Nephron progenitor cell (in vitro differentiated cells): ENCODE measurements at regions not wholly inside any gene's neighbourhood (a gene's known extent, or its start where the extent isn't known, plus 50 kb on each side); places are given as distances from the start of the nearest gene placed in this dataset.

Source experiments
- DNase-seq: peaks from one replicate; pipeline ENCODE4 v3.0.0; 2021
- H3K27ac Mint-ChIP-seq: 2 replicates; pipeline ENCODE4 v1.8.0; 2021; ENCODE audit warnings: mild to moderate bottlenecking, moderate library complexity, mixed read lengths
- H3K27me3 Mint-ChIP-seq: 2 replicates; pipeline ENCODE4 v1.8.0; 2021; ENCODE audit warnings: mild to moderate bottlenecking, low read depth, mixed read lengths; ENCODE audit not compliant: poor library complexity
- H3K36me3 Mint-ChIP-seq: 2 replicates; pipeline ENCODE4 v1.8.0; 2021; ENCODE audit warnings: low read depth, mixed read lengths
- H3K4me1 Mint-ChIP-seq: 2 replicates; pipeline ENCODE4 v1.8.0; 2021; ENCODE audit warnings: mixed read lengths
- H3K4me3 Mint-ChIP-seq: 2 replicates; pipeline ENCODE4 v1.8.0; 2021; ENCODE audit warnings: mild to moderate bottlenecking, moderate library complexity, mixed read lengths
- H3K9me3 Mint-ChIP-seq: 2 replicates; pipeline ENCODE4 v1.8.0; 2021; ENCODE audit warnings: mild to moderate bottlenecking, moderate library complexity, mixed read lengths
- TF ChIP-seq, protein P1 (sequence below): fragments of 200-600 bp; sonication (generic); IDR thresholded peaks from 2 replicates; pipeline ENCODE4 v1.5.0; 2021; ENCODE audit warnings: antibody characterized with exemption

DNA sequence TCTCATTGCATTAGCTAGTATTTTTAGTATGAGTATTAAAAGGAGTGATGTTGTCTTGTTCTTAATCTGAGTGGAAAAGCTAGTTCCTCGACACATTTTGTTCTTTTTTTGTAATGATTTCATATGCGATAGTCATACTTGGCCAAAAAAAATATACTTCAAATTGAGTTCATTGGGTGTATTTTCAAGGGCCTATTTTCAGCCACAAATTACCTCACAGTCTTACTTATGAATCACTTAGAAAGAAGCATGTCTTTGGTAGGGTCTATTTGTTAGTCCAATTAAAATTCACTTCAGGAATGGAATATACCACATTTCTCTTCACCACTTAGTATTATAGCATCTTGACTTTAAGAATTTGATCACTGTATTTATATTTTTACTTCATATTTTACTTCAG is 337.2 kb downstream of the CDH11 start:
- DNase-seq, result no peak
- Mint-ChIP-seq H3K4me1 (no peaks in the 10 kb centered on the region), H3K9me3 (no peaks in the 10 kb centered on the region), H3K36me3 (no peaks in the 10 kb centered on the region), H3K27ac (no peak overlapping the region), H3K4me3 (no peak overlapping the region), H3K27me3 (no peaks in the 10 kb centered on the region)
- TF ChIP-seq, protein P1, sequence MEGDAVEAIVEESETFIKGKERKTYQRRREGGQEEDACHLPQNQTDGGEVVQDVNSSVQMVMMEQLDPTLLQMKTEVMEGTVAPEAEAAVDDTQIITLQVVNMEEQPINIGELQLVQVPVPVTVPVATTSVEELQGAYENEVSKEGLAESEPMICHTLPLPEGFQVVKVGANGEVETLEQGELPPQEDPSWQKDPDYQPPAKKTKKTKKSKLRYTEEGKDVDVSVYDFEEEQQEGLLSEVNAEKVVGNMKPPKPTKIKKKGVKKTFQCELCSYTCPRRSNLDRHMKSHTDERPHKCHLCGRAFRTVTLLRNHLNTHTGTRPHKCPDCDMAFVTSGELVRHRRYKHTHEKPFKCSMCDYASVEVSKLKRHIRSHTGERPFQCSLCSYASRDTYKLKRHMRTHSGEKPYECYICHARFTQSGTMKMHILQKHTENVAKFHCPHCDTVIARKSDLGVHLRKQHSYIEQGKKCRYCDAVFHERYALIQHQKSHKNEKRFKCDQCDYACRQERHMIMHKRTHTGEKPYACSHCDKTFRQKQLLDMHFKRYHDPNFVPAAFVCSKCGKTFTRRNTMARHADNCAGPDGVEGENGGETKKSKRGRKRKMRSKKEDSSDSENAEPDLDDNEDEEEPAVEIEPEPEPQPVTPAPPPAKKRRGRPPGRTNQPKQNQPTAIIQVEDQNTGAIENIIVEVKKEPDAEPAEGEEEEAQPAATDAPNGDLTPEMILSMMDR, result no peak

GRCh38 chr16:64782484-64782883 is 339.4 kb downstream of the CDH11 start:
- DNase-seq, result no peak
- Mint-ChIP-seq H3K36me3 (no peaks in the 10 kb centered on the region), H3K27me3 (no peaks in the 10 kb centered on the region), H3K27ac (no peak overlapping the region), H3K4me1 (no peaks in the 10 kb centered on the region), H3K9me3 (no peaks in the 10 kb centered on the region), H3K4me3 (no peak overlapping the region)
- TF ChIP-seq, protein P1, result no peak

DNA sequence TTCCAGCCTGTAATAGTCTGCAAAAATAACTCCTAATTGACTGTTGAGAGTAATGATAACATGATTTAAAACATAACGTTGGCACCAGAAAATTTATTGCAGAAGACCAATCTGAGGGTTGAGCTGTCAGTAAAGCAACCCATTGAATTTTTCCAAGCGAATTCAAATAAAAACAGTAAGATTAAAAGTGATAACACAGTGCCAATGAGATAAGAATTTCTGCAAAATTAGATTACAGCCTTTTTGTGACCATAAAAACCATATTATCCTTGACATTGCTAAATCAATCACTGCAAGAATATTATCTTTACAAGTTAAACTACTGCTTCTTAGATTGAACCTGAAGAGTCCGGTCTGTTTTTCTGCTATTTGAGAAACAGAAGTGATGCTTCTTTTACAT is 341.4 kb downstream of the CDH11 start:
- DNase-seq, result no peak
- H3K27me3 Mint-ChIP-seq, result no peaks in the 10 kb centered on the region
- H3K4me3 Mint-ChIP-seq, result no peak overlapping the region
- TF ChIP-seq, protein P1, result no peak
- no peaks in the 10 kb centered on the region for H3K36me3 Mint-ChIP-seq
- peaks cover 5% of the 10 kb centered on the region for H3K9me3 Mint-ChIP-seq
- no peak overlapping the region for H3K27ac Mint-ChIP-seq
- no peaks in the 10 kb centered on the region for H3K4me1 Mint-ChIP-seq

DNA sequence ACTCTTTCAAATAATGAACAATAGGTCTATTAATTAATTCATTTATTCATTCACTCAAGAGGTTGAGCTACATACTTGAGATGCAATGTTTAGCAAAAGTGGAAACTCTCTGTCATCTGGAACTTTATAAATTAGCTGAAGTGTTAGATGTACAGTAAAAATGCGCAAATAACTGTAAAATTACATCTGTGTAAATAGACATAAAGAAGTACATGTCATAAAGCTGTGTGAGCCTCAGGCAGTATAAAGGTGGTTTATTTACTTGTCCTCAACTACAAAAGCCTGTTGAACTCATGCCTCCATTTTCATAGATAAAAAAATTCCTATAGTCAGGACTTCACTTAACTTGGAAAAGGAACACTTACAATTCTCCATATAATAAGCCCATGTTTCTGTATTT is 343.1 kb downstream of the CDH11 start:
- Mint-ChIP-seq H3K4me1 (no peaks in the 10 kb centered on the region), H3K36me3 (no peaks in the 10 kb centered on the region), H3K9me3 (peaks cover 9% of the 10 kb centered on the region), H3K27me3 (no peaks in the 10 kb centered on the region), H3K27ac (no peak overlapping the region), H3K4me3 (no peak overlapping the region)
- no peak for DNase-seq
- TF ChIP-seq, protein P1, result no peak

GRCh38 chr16:64773638-64774037 is 348.2 kb downstream of the CDH11 start:
- peaks cover 9% of the 10 kb centered on the region for H3K9me3 Mint-ChIP-seq
- no peak for DNase-seq
- TF ChIP-seq, protein P1, result no peak
- H3K27ac Mint-ChIP-seq, result no peak overlapping the region
- no peak overlapping the region for H3K4me3 Mint-ChIP-seq
- H3K27me3 Mint-ChIP-seq, result no peaks in the 10 kb centered on the region
- H3K4me1 Mint-ChIP-seq, result no peaks in the 10 kb centered on the region
- no peaks in the 10 kb centered on the region for H3K36me3 Mint-ChIP-seq

- DNase-seq, result no peak
- Mint-ChIP-seq H3K4me3 (no peak overlapping the region), H3K27me3 (no peaks in the 10 kb centered on the region)
Observed at GRCh38 chr16:64773184-64773583, 348.7 kb downstream of the CDH11 start.

More at GRCh38 chr16:64773184-64773583, 348.7 kb downstream of the CDH11 start:
- TF ChIP-seq, protein P1, result no peak
- Mint-ChIP-seq H3K9me3 (peaks cover 9% of the 10 kb centered on the region), H3K4me1 (no peaks in the 10 kb centered on the region), H3K36me3 (no peaks in the 10 kb centered on the region), H3K27ac (no peak overlapping the region)
